ENCODE measurements at regions not wholly inside any gene's neighbourhood (a gene's known extent, or its start where the extent isn't known, plus 50 kb on each side); places are given as distances from the start of the nearest gene placed in this dataset.
"Not testable (repeated sequence)": the region's sequence is repeated elsewhere in the genome, so short reads cannot be mapped to it uniquely, and the experiment has no call there.

GRCh38 chr14:105880616-105881015 is 354.2 kb downstream of the TMEM121 start:
- no peak for TF ChIP-seq POLR2A (IDR thresholded peaks at IDR 0.05; ENCODE audit: low read depth, low read length)
- DNase-seq (ENCODE audit: insufficient read length, low spot score) (no peak), FAIRE-seq (no peak)

DNA sequence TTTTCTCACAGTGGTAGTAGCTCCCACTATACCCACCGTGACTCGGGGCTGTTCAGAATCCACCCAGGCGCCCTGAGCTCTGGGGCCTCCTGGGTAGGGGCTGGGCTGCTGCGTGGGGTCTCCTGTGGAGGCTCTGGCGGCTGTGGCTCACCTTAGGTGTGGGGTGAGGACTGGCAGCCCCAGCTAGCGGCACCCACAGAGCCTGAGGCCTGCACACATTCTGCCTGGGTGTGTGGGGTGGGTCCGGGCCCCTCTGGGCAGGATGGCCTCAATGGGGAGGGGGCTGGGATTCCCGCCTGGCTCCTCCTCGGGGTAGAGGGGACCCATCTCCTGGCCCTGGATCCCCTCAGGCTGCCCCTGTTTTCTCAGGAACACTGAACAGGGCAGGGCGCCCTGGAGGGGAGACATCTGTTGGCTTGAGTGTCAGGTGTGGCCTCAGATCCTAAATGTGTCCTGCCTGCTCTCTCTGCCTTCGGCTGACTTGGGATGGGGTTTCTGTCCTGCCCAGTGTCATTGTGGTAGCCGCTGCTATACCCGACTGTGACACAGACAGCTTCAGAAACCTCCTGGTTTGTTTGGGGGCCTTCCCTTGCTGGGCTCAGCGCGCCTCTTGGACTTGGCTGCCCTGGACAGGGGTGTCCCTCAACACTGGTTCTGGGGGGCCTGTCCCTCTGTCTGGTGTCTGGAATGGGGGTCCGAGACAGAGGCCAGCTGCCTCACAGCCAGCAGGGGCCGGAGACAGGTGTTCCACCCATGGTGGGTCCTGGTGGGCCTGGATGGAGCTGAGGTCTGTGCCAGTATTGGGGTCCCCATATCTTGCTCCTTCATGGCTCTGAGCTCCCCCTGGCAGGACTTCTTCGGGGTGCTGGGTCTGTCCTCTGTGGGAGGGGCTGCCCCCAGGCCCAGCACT is 354.9 kb downstream of the TMEM121 start:
- DNase-seq (ENCODE audit: insufficient read length, low spot score) = no peak
- FAIRE-seq = no peak
- TF ChIP-seq POLR2A (IDR thresholded peaks at IDR 0.05; ENCODE audit: low read depth, low read length) = no peak

DNA sequence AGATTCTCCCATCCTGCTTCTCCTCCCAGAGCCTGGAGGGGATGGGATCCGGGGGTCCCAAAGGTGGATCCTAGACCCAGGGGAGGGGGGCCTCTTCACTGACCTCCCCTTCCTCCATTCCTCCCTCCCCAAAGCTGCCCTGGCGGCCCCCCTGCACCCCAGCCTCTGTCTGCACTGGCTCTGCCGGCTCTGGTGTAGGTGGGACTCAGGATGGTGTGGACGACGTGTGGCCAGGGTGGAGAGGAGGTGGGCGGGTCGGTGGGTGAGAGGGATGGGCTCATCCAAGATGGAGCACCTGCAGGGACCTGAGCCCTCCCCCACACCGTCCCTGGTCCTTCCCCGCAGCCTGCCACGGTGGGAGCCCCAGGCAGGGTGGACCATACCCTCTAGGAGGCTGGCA is 355.6 kb downstream of the TMEM121 start:
- FAIRE-seq = not testable (repeated sequence)

DNA sequence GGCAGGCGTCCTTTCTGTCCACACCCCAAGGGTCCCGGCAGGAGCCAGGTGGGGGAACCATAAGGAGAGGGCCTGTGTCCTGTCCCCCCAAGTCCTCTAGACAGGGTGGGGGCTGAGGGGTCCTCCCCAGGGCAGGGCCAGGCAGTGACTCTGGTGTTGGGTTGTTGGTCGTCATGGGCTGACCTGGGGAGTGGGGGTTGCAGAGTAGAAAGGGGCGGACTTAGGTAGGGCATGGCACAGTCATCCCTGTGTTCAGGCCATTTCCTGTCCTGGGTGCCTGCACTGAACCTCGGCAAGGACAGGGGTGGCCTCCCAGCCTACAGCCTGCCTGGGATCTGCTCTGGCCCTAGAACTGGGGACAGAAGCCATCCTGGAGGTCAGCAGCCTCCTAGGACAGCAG is 356.2 kb downstream of the TMEM121 start:
- no peak for DNase-seq (ENCODE audit: insufficient read length, low spot score)
- no peak for TF ChIP-seq POLR2A (IDR thresholded peaks at IDR 0.05; ENCODE audit: low read depth, low read length)
- no peak for FAIRE-seq

More for the DNA sequence above, 355.6 kb downstream of the TMEM121 start:
- not testable (repeated sequence) for DNase-seq (ENCODE audit: insufficient read length, low spot score)

DNA sequence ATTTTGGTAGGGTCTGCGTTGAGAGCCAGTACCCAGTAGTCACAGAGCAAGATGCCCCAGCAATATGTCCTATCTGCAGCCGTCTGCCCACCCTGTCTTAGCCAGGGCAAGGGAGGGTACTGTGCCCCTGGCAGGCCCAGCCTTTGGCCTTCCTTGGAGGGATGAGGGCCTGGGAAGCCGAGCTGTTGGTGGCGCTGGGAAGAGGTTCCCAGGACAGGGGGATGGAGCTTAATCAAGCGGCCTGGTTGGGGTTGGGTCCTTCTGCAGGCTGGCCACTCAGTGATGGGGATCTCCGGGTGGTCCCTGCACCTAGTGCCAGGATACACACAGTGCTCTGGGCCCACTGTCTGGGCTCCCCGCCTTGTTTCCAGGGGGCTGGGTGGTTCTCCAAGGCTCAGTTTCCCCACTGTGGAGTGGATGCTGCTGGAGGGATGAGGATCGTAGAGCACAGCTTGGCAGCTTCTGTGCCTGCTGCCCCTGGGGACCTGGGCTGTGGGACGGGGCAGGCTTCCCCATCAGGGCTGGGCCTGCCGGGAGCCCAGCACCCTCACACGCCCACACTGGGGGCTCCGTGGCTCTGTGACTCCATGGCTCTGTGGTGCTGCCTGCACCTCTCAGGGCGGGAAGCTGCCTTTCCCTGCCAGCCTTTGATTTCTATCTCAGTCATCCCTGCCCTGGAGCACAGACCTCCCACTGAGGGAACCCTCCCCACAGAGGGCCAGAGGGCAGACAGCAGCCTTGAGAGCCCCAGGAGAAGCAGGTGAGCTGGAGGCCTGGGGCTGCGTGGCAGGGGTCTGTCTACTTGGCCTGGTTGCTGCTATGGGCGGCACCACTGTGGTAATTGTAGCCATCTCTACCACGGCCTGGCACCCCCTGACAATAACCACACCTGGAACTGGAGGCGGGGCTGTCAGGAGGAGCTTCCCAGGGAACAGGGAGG is 357.0 kb downstream of the TMEM121 start:
- FAIRE-seq = no peak
- no peak for TF ChIP-seq POLR2A (IDR thresholded peaks at IDR 0.05; ENCODE audit: low read depth, low read length)

DNA sequence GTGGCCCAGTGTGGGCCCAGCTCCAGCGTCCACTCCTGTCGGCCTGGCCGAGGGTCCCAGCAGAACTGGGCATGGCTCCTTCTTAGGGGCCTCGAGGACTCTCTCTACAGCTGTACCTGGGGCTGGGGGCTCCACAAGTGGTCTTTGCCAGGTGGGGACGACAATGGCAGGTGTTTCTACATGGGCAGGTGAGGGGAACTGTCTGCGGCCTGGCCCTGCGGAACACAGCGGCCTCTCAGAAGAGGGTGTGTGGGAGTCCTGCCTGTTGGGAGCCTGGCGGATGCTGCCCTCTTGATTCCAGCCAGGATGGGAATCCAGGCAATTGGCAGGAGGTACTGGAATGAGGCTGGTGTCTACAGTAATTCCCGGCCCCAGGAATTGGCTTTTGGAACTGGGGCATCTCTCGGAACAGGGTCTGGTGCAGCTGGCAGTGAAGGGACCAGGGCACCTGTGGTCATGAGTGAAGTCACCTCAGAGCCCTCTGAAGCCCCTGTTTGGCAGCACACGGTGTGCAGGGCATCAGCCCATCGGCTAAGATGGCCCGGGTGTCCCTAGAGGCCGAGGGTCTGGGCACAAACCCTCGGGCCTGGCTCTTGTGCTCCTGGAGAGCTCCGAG is 357.9 kb downstream of the TMEM121 start:
- not testable (repeated sequence) for DNase-seq (ENCODE audit: insufficient read length, low spot score)

More for the DNA sequence above, 357.0 kb downstream of the TMEM121 start:
- DNase-seq (ENCODE audit: insufficient read length, low spot score) = no peak

GRCh38 chr14:105884808-105885281 is 358.5 kb downstream of the TMEM121 start:
- no peak for TF ChIP-seq POLR2A (IDR thresholded peaks at IDR 0.05; ENCODE audit: low read depth, low read length)
- FAIRE-seq (no peak), DNase-seq (ENCODE audit: insufficient read length, low spot score) (no peak)

More for the DNA sequence above, 357.9 kb downstream of the TMEM121 start:
- FAIRE-seq = not testable (repeated sequence)

DNA sequence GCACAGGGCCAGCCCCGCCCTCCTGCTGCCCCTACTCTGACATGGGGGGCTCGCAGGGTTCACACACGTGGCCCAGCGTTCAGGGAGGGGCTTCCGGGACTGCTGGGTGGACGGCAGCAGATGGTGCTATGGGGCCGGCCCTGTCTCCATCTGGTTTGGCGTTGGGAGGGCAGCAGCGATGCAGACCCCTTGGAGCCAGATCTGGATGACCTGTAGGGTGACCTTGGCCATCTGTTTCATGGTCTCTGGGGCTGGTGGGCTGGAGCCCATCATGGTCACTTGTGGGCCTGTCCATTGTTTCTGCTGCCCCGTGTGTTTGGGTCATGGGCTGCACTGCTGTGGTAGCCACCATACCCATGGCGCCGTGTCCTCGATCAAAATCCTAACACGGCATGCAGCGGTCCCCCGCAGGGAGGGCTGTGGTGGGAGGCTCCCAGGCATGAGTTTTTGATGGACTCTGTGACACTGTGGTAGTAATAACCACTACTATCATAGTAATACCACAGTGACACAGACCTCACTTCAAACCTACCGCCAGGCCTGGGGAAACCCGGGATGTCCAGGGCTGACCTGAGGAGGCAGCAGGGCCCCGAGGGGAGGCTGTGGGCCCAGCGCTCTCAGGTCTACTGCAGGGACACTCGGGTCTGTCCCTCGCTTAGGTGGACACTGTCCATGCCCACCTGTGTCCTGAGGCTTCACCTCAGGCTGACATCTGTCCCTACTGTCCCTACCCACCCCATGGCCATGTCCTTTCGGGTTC is 359.4 kb downstream of the TMEM121 start:
- DNase-seq (ENCODE audit: insufficient read length, low spot score) (no peak), FAIRE-seq (no peak)
- TF ChIP-seq POLR2A (IDR thresholded peaks at IDR 0.05; ENCODE audit: low read depth, low read length) = no peak

- not testable (repeated sequence) for FAIRE-seq; DNase-seq (ENCODE audit: insufficient read length, low spot score)
These were observed 360.4 kb downstream of the TMEM121 start for GRCh38 chr14:105886791-105887191.

- no peak for TF ChIP-seq POLR2A (IDR thresholded peaks at IDR 0.05; ENCODE audit: low read depth, low read length)
- FAIRE-seq (no peak), DNase-seq (ENCODE audit: insufficient read length, low spot score) (no peak)
These were observed 361.3 kb downstream of the TMEM121 start for GRCh38 chr14:105887692-105888091.

- no peak for DNase-seq (ENCODE audit: insufficient read length, low spot score)
- no peak for FAIRE-seq
- TF ChIP-seq POLR2A (IDR thresholded peaks at IDR 0.05; ENCODE audit: low read depth, low read length) = no peak
These were observed 361.8 kb downstream of the TMEM121 start for GRCh38 chr14:105888151-105888550.

DNA sequence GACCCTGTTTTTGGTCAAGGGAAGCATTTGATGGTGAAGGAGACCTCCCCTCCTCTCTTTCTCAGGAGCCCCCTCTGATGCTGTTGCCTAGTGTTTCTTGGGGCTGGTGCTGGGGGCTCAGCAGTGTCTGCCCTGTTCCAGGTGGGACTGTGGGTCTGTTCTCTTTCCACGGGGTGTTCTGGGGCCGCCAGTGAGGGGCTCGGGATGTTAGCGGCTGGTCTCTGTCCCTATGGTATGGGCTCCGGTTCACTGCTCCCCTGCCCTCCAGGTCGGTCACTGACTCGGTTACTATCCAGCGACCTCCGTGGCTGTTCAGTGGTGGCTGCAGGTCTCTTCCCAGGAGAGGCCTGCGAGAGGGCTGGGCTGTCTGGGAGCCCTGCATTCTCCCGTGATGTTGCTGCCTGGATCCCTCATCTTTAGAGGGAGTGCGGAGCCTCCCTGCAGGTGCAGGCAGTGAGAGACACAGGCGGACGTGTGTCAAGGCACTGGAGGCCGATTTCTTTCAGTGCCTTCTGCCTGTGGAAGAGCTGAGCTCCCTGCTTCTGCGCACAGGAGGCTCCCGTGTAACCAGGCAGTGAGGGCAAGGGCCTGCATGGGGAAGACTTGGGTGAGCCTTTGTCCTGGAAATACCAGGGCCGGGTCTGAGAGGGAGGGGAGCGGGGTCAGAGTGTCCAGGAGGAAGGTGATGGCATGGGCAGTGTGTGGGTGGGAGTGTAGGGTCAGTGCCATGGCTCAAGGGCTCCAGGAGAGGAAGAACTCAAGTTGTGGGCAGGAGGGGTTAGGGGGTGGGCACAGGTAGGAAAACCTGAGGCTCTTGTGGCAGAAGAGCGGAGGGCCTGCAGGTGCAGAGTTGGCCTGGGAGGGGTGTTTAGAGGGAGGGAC is 362.6 kb downstream of the TMEM121 start:
- DNase-seq (ENCODE audit: insufficient read length, low spot score) (no peak), FAIRE-seq (no peak)
- TF ChIP-seq POLR2A (IDR thresholded peaks at IDR 0.05; ENCODE audit: low read depth, low read length) = no peak

Data from H54 (cell line).